Astrocyte (in vitro differentiated cells and primary cell): ENCODE measurements at regions not wholly inside any gene's neighbourhood (a gene's known extent, or its start where the extent isn't known, plus 50 kb on each side); places are given as distances from the start of the nearest gene placed in this dataset.
"Not testable (repeated sequence)": the region's sequence is repeated elsewhere in the genome, so short reads cannot be mapped to it uniquely, and the experiment has no call there.

Source experiments
- EZH2 ChIP-seq: IDR thresholded peaks from 2 replicates; pipeline ENCODE4 v1.6.1; 2012; ENCODE audit warnings: mild to moderate bottlenecking, low read length, inconsistent platforms; ENCODE audit not compliant: insufficient read depth
- TF ChIP-seq, protein P1 (sequence below): IDR thresholded peaks from 2 replicates; pipeline ENCODE4 v1.5.1; 2011; ENCODE audit warnings: low read depth, mild to moderate bottlenecking, inconsistent platforms, low read length, moderate library complexity; ENCODE audit not compliant: insufficient read depth

DNA sequence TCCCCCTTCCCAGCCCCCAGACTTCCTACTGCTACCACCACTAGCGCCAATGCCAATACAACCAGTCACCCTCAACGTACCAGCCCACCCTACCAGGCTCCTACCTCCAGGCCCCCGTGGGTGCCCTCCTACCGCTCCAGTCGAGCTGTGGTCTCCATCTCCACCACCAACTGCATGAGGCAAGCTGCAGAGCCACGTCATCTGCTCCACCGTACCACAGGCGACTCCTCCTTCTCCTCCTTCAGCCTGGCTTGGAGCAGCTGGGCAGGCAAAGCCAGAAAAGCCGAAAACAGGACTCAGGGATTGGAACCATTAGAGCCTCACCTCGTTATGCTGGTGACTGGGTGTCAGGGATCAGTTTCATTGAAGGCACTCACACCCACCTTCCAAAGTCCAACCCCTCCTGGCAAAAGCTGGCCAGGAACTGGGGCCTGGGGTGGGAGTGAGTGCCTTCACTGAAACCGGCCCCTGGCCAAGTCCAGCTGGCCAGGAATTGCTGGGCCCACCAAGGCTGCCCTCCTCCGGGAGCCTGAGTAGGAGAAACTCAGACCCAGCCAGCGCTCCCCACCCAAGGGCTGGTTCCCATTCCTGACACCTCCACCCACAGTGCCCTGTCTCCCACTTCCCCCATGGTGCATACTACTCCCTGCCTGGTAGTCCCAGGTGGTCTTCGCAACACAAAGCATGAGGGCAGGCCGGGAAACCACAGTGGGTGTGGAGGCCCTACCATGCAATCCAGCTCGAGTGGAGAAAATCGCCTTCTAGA, 176.2 kb downstream of the USP22 start:
- TF ChIP-seq, protein P1, sequence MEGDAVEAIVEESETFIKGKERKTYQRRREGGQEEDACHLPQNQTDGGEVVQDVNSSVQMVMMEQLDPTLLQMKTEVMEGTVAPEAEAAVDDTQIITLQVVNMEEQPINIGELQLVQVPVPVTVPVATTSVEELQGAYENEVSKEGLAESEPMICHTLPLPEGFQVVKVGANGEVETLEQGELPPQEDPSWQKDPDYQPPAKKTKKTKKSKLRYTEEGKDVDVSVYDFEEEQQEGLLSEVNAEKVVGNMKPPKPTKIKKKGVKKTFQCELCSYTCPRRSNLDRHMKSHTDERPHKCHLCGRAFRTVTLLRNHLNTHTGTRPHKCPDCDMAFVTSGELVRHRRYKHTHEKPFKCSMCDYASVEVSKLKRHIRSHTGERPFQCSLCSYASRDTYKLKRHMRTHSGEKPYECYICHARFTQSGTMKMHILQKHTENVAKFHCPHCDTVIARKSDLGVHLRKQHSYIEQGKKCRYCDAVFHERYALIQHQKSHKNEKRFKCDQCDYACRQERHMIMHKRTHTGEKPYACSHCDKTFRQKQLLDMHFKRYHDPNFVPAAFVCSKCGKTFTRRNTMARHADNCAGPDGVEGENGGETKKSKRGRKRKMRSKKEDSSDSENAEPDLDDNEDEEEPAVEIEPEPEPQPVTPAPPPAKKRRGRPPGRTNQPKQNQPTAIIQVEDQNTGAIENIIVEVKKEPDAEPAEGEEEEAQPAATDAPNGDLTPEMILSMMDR, result not testable (repeated sequence)
- TF ChIP-seq EZH2, result not testable (repeated sequence)
